Dedifferentiated amniotic fluid mesenchymal stem cell (primary cell): ENCODE measurements at regions not wholly inside any gene's neighbourhood (a gene's known extent, or its start where the extent isn't known, plus 50 kb on each side); places are given as distances from the start of the nearest gene placed in this dataset.

ENCODE experiments used
- DNase-seq: peaks from one replicate; pipeline ENCODE4 v3.0.0-alpha.2; 2016; ENCODE audit errors: extremely low spot score

- no peak for DNase-seq
Measured at GRCh38 chr2:175463589-175464310, 282.2 kb upstream of the ATP5MC3 start.

GRCh38 chr2:175463169-175463568, 281.7 kb upstream of the ATP5MC3 start:
- no peak for DNase-seq

GRCh38 chr2:175462246-175462645, 280.7 kb upstream of the ATP5MC3 start:
- DNase-seq = no peak

- DNase-seq = no peak
Measured at GRCh38 chr2:175461839-175462238, 280.3 kb upstream of the ATP5MC3 start.

DNA sequence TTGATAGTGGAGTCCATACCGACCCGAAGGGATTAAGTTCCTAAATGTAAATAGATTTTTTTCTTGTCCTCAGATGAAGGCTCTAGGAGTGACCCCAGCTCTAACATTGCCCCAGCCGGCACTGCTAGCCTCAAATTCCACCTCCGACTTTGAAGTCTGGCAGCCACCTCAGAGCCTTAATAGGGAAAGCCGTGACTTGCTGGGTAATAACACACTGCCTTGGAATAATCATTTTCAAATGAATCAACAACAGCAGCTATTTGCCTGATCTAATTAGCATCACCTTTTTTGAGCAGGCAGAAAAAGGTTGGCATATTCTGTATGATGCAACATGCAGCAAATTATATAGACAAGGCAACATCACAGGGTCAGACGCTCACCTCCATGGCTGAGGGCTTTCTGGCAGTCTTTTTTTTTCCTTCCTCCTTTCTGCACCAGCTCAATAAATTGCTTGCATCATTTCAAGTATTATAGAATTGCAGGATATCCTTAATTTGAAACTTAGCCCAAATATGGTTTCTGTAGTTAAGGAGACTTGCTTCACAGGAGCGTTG, 276.5 kb upstream of the ATP5MC3 start:
- DNase-seq = no peak

DNA sequence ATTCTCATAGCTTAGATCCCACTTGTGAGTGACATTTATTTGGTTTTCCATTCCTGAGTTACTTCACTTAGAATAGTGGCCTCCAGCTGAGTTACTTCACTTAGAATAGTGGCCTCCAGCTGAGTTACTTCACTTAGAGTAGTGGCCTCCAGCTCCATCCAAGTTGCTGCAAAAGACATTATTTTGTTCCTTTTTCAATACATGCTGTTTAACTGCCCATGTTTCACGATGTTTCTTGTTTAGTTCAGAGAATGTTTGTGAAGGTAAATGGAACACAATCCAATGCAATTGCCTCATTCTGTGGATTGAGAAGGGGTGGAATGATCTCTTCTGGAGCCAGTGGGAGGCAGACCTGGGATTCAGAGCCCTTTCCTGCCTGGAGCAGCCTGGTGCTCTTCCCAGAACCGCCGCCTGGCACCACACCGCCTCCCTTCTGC, 273.5 kb upstream of the ATP5MC3 start:
- no peak for DNase-seq

- no peak for DNase-seq
Measured at GRCh38 chr2:175450029-175450760, 268.7 kb upstream of the ATP5MC3 start.

DNA sequence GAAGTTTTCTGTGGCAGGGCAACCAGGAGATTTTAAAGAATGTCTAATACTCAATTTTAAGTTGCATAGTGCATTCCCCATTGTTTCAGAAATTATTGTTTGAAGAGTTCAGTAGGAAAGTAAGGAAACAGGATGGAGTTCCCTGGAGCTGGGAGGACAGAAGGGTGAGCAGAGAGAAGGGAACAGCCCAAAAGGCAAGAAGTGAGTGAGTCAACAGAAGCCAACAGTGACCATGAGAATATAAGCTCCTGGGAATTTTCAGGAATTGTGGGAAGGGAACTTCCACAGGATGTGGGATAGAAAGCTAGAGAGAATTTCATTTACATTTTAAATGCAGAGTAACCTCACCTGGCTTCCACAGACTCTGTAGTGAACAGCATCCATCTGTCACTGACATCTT, 268.1 kb upstream of the ATP5MC3 start:
- no peak for DNase-seq

- no peak for DNase-seq
Measured at GRCh38 chr2:175446201-175446600, 264.7 kb upstream of the ATP5MC3 start.

DNA sequence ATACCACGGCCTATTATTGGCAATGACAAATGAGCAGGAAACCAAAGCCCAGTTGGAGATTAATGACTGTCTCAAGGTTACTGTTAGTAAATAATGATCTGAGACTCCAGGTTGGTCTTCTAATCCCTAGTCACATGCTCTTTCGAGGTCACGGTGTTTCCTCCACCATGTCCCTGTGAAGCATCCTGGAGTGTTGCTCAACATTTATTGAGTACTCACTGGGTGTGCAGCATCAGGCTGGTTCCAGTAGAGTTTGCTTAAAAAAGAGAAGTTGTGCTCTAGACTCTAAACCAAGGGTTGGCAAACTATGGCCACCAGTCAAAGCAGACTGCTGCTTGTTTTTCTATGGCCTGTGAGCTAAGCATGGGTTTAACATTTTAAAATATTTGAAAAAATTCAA, 263.8 kb upstream of the ATP5MC3 start:
- no peak for DNase-seq

DNA sequence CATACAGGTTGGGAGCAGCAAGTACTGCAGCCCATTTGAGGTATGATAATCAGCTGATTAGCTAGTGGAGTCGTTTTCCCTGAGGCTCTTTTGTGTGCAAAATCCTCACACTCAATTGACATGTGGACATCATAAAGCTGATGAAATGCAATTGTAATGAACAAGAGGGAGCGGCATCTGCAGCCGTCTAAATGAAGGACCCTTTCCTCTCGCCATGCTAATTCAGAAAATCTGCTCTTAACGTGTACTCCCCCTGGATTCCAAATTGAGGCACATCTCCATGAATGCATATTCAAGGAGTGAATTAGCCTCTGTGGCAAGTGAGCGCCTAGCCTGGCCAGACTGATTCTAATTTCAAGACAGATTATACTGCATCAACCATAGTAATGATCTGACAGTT, 260.9 kb upstream of the ATP5MC3 start:
- DNase-seq = no peak

GRCh38 chr2:175441181-175441761, 259.8 kb upstream of the ATP5MC3 start:
- DNase-seq = no peak

DNA sequence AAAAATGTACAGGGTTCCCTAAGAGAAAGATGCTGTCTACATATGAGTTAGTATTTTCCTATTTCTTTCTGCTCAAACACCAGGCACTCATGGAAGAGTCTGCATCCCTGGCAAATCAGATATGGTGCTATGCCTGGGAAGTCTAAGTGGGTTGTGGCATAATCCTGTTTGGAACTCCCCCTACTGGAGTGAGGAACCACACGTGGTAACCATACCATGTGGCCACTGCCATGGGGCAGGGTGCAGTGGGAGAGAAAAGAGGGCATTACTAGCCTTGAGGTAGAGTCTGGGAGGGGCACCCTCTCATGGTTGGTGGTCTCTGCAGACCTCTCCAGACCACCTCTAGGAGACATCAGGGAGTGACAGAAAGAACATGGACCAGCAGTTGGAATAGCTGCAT, 257.9 kb upstream of the ATP5MC3 start:
- no peak for DNase-seq

DNA sequence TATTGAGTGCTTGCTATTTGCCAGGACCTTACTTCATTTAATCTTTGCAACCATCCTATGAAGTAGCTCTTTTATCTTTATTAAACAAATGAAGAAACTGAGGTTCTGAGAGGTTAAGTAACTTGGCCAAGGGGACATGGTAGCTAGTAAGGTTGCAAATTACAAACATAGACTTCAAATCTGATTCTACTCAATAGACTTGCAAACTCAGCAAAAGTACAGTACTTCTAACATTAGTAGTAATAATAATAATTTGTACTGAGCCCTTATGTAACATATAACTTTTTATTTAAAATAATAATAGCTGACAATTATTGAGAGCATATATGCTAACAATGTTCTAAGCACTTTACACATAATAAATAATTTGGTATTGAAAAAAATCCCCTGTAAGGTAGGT, 255.7 kb upstream of the ATP5MC3 start:
- DNase-seq = no peak

- no peak for DNase-seq
Measured at GRCh38 chr2:175436076-175436475, 254.6 kb upstream of the ATP5MC3 start.

- DNase-seq = no peak
Measured at GRCh38 chr2:175435012-175435411, 253.5 kb upstream of the ATP5MC3 start.

DNA sequence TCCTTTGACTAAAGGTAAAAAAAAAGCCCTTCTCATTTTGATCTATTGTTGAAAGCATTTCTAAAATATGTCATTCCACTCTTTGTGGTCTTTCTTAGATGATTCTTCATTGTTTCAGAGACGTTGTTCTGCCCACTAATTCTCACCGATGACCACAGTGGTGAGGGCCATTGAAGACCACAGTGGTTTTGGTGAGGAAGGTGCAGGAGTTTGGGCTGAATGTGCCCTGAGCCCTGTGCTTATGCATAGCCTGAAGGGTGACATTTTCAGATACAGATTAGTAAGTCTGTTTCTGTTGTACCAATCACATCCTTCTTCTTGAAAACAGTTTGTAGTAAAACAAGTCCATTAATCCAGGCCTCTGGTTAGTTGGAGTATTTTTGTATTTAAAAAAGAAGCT, 251.3 kb upstream of the ATP5MC3 start:
- DNase-seq = no peak

DNA sequence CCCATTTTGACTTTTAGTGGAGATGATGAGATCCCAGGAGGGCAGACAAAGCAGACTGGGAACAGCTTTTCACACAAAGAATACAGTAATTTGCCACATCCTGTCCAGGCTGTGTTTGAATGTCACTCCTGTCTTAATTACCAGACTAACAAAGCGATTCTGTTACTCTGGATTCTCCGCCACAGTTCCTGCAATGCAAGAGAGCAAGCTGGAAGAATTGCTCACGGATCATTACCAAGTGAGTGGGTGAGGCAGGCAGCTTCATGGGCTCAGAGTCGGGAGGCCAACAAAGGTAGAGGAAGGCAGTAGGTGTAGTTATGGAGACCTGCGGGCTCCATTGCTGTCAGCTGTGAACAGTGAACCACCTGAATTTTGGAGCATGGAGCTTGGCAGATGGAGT, 250.5 kb upstream of the ATP5MC3 start:
- no peak for DNase-seq

DNA sequence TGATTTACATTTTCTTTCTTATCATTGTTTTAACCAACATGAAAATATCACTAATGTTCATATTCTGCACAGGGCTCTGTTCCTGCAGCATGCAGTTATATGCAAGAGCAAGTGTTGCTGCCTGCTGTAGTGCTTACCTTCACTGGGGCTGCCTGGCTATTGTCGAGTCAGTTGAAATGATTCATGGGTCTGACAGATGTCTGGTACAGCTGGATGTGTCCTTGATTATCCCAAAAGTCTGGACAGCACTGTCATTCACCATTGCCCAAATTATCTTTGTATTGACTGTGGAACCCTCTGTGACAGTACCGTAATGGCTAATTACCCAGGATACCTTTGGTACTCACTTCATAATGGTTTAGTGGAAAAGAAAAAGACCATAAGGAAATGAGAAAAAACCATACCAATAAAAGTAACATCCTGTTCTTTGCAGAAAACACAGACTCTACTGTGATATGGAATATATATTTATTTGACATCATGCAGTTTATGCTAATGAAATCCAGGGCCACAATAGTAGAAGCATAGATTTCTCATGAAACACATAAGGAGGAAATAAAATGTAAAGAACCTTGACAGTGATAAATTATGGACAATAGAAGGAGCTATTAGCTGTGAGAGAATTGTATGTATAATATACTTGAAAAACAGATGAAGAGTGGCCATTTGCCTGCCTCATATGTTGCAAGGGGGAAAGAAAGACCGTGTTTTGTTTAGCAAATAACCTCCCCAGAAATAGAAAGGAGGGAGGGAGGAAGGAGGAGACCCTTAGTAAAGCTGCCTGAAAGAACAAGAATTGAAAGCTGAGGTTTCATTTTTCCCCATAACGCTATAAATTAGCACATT, 249.8 kb upstream of the ATP5MC3 start:
- no peak for DNase-seq

DNA sequence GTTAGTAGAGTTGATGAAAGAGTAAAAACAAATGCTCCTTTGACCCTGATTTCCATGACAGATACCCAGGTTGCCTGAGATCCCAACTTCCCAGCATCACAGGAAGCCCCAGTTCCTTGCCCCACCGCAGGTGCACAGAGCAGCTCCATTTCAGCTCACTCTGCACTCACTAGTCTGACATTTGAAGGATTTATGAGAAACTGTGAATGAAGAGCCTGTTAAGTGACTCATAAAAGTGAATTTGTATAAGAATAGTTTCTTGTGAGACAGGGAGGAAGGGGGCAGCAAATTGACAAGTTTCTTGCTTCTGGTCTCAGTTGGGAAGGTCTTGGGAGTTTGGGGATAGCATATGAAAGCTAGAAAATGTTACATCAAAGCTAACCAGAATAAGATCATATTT, 248.7 kb upstream of the ATP5MC3 start:
- DNase-seq = no peak

DNA sequence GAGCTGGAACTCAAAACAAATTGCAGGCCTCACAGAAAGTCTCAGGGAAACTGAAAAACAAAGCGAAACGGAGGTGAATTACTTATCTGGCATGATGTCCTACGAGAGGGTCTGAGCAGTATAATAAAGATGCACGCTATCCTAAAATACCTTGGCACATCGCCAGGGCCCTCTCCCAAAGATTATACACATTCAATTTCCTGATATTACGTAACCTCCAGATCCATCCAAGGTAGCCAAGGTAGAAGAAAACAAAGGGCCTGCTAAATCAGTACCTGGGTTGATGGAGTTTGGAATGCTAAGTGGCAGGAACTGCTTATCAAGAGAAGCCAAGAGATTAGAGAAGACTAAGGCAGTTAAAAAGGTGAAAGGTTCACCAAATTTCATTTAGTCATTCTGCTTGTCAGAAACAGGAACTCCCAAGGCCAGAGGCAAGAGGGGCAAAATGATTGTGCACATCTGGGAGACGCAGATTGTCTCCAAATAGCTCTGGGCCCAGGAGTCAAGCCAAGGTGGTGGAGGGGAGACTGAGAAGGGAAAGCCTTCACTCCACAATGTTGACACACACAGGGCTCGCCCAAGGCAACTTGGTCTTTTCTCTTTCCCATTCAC, 236.8 kb upstream of the ATP5MC3 start:
- no peak for DNase-seq
